HUES6 (cell line): ENCODE measurements at regions not wholly inside any gene's neighbourhood (a gene's known extent, or its start where the extent isn't known, plus 50 kb on each side); places are given as distances from the start of the nearest gene placed in this dataset.
"Not testable (repeated sequence)": the region's sequence is repeated elsewhere in the genome, so short reads cannot be mapped to it uniquely, and the experiment has no call there.

Experiments used
- H3K27ac ChIP-seq: 2 replicates; pipeline ENCODE4 v1.7.0; 2013; ENCODE audit warnings: low read depth, mild to moderate bottlenecking, low read length, inconsistent platforms
- H3K27me3 ChIP-seq: 2 replicates; pipeline ENCODE4 v1.6.1; 2013; ENCODE audit warnings: low read length; ENCODE audit not compliant: control insufficient read depth, insufficient read depth
- H3K36me3 ChIP-seq: 2 replicates; pipeline ENCODE4 v1.6.1; 2013; ENCODE audit warnings: low read length; ENCODE audit not compliant: control insufficient read depth, insufficient read depth
- H3K4me1 ChIP-seq: 2 replicates; pipeline ENCODE4 v1.6.1; 2013; ENCODE audit warnings: low read length; ENCODE audit not compliant: control insufficient read depth, insufficient read depth
- H3K4me3 ChIP-seq: 2 replicates; pipeline ENCODE4 v1.5.1; 2013; ENCODE audit warnings: low read depth, low read length
- H3K9ac ChIP-seq: one replicate; pipeline ENCODE4 v1.6.1; 2013; ENCODE audit warnings: mild to moderate bottlenecking, low read length
- H3K9me3 ChIP-seq: 2 replicates; pipeline ENCODE4 v1.6.1; 2013; ENCODE audit warnings: low read depth, low read length; ENCODE audit not compliant: control insufficient read depth, insufficient read depth

DNA sequence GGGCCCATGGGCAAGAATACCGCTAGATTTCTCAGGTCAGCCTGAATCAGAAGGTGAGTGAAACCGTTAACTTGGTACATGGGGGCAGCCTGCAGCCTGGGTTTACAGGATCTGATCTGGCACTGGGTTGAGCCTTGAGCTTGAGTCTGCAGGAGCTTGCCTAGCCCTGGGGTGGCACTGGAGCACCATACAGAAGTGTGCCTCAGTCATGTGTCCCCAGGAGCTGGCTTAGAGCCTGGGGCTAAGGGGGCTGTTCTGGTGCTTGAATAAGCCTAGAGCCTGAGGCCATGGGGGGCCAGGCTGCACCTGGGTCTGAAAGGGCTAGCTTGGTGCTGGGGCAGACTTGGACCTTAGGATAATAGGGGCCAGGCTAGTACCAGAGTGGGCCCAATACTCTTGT is 457.2 kb upstream of the PBX1 start:
- H3K4me3 ChIP-seq, result no peak overlapping the region
- no peaks in the 10 kb centered on the region for H3K9me3 ChIP-seq
- no peak overlapping the region for H3K9ac ChIP-seq
- no peaks in the 10 kb centered on the region for H3K36me3 ChIP-seq
- no peaks in the 10 kb centered on the region for H3K4me1 ChIP-seq
- no peak overlapping the region for H3K27ac ChIP-seq
- no peaks in the 10 kb centered on the region for H3K27me3 ChIP-seq

- Histone ChIP-seq H3K27ac (no peak overlapping the region), H3K36me3 (no peaks in the 10 kb centered on the region), H3K4me1 (no peaks in the 10 kb centered on the region), H3K4me3 (no peak overlapping the region), H3K9ac (no peak overlapping the region), H3K9me3 (peaks cover 5% of the 10 kb centered on the region; the same call in 1 of the 2 replicates), H3K27me3 (no peaks in the 10 kb centered on the region)
Measured at GRCh38 chr1:164131949-164132348, 427.0 kb upstream of the PBX1 start.

GRCh38 chr1:164137273-164137925 is 421.6 kb upstream of the PBX1 start:
- Histone ChIP-seq H3K36me3 (no peaks in the 10 kb centered on the region), H3K9me3 (no peaks in the 10 kb centered on the region), H3K9ac (no peak overlapping the region), H3K4me3 (no peak overlapping the region), H3K4me1 (no peaks in the 10 kb centered on the region), H3K27ac (no peak overlapping the region), H3K27me3 (no peaks in the 10 kb centered on the region)

- Histone ChIP-seq H3K27ac (no peak overlapping the region), H3K9ac (no peak overlapping the region), H3K4me1 (no peaks in the 10 kb centered on the region), H3K36me3 (no peaks in the 10 kb centered on the region), H3K4me3 (no peak overlapping the region), H3K27me3 (no peaks in the 10 kb centered on the region), H3K9me3 (no peaks in the 10 kb centered on the region)
Measured at GRCh38 chr1:164141797-164142196, 417.2 kb upstream of the PBX1 start.

DNA sequence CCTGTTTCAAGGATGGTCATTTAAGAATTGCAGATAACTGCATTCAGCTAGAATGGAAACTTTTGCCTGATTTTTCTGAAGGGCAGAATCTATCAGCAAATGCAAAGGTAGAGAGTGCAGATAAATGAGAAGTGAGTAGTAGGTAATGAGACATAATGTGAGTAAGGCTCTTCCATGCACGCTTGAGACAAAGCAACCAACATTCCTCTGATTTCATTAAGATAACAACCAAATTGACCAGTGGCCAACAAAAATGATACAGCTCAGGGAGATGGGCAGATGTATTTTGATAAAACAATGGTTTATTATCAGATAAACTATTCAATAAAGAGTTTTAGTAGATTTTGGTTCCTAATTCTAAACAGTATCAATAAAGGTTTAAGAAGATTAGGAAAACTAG is 404.4 kb upstream of the PBX1 start:
- H3K27me3 ChIP-seq, result no peaks in the 10 kb centered on the region
- H3K9me3 ChIP-seq, result 0 out of 2 replicates have a peak, but pooled peaks cover 5% of the 10 kb centered on the region
- no peak overlapping the region for H3K4me3 ChIP-seq
- H3K36me3 ChIP-seq, result no peaks in the 10 kb centered on the region
- H3K4me1 ChIP-seq, result no peaks in the 10 kb centered on the region
- H3K27ac ChIP-seq, result no peak overlapping the region
- H3K9ac ChIP-seq, result no peak overlapping the region

DNA sequence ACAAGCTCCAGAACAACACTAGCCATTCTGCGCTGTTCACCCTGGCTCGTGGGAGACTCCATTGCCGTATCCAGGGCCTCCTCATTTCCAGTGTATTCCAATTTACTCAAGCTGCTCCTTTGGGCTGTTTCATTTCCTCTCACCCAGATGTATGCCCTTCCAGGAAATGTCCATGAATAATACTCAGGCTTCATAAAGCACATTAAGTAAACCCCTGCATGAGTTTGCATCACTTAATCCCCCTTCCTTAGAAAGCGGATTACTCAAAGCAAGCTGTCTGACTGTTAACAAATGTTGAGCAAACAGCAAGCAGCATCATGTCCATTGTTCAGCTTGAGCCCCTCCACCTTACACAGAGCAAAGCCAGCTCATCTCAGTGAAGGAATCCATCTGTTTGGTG is 403.6 kb upstream of the PBX1 start:
- Histone ChIP-seq H3K9me3 (0 out of 2 replicates have a peak, but pooled peaks cover 5% of the 10 kb centered on the region), H3K27me3 (no peaks in the 10 kb centered on the region), H3K27ac (no peak overlapping the region), H3K4me3 (no peak overlapping the region), H3K4me1 (no peaks in the 10 kb centered on the region), H3K36me3 (no peaks in the 10 kb centered on the region), H3K9ac (no peak overlapping the region)

DNA sequence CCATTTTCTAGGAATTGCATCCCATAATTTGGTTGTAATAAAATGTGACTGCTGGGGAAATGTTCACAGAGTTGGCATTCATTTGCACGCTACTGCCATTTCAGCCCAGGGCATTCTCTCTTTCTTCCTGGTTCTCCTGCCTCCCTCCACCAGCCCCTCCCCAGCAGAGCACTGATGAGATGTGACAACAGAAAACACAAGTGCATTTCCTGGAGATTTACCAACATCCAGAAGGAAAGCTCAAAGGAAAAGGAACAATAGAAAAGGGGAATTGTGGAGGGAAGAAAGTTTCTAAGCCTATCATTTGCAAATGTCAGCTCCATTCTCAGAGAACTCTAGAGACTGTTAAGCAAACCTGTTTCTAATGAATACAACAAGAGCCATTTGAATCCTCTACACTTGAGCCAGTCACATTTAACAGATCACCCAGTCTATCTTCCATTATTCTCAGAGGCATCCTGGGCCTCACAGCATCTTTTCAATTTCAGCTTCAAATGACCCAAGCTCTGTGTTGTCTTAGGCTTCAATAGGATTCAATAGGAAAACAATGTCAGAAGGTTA is 395.6 kb upstream of the PBX1 start:
- no peaks in the 10 kb centered on the region for H3K27me3 ChIP-seq
- no peak overlapping the region for H3K9ac ChIP-seq
- no peak overlapping the region for H3K4me3 ChIP-seq
- H3K36me3 ChIP-seq, result no peaks in the 10 kb centered on the region
- H3K4me1 ChIP-seq, result no peaks in the 10 kb centered on the region; the same call in 1 of the 2 replicates
- H3K27ac ChIP-seq, result no peak overlapping the region
- H3K9me3 ChIP-seq, result peaks cover 9% of the 10 kb centered on the region

DNA sequence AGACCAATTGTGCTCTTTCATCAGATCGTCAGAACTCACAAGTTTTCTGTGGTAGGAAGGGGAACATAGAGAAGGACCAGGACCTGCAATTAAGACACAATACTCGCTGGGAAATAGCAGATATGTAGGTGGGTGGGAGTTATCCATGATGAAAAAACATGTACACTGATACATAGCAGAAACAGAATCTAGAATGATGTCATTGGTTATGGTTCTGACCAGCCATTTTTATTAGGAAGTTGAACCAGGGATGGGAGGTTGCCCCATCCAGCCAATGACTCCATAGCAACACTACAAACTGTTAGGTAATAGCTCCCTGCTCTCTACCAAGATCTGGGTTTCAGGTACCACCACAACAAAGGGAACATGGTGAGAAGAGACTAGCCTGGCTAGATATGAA is 393.5 kb upstream of the PBX1 start:
- Histone ChIP-seq H3K27me3 (no peaks in the 10 kb centered on the region), H3K4me1 (no peaks in the 10 kb centered on the region; the same call in 1 of the 2 replicates), H3K4me3 (no peak overlapping the region), H3K27ac (no peak overlapping the region), H3K9me3 (peaks cover 4% of the 10 kb centered on the region), H3K36me3 (no peaks in the 10 kb centered on the region), H3K9ac (no peak overlapping the region)

GRCh38 chr1:164166454-164166853 is 392.5 kb upstream of the PBX1 start:
- not testable (repeated sequence) for H3K27ac ChIP-seq, H3K4me1 ChIP-seq, H3K9ac ChIP-seq, H3K27me3 ChIP-seq, H3K9me3 ChIP-seq, H3K4me3 ChIP-seq, H3K36me3 ChIP-seq

- Histone ChIP-seq H3K4me3 (no peak overlapping the region), H3K9me3 (no peaks in the 10 kb centered on the region), H3K9ac (no peak overlapping the region), H3K27ac (no peak overlapping the region), H3K4me1 (no peaks in the 10 kb centered on the region), H3K27me3 (no peaks in the 10 kb centered on the region), H3K36me3 (no peaks in the 10 kb centered on the region)
Measured at GRCh38 chr1:164177118-164177517, 381.9 kb upstream of the PBX1 start.

DNA sequence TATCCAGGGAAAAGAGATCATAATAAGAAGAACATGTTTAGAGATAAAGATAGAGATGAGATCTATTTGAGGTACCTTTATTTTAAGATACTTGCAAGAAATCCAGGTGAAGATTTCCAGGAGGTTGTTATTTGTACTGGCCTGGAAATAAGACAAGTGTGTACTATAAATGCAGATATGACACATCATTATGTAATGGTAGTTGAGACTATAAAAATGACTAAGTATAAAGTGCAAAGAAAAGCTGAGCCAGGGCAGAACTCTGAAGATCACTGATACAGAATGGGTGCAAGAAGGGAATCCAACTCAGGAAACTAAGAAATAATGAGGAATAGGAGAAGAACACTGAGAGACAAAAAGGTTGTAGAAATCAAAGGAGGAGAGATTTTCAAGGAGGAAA is 378.2 kb upstream of the PBX1 start:
- H3K9ac ChIP-seq, result no peak overlapping the region
- no peaks in the 10 kb centered on the region for H3K36me3 ChIP-seq
- no peak overlapping the region for H3K27ac ChIP-seq
- H3K4me1 ChIP-seq, result no peaks in the 10 kb centered on the region
- no peaks in the 10 kb centered on the region for H3K27me3 ChIP-seq
- no peaks in the 10 kb centered on the region for H3K9me3 ChIP-seq
- H3K4me3 ChIP-seq, result no peak overlapping the region
